LHCN-M2 (cell line): ENCODE measurements at regions not wholly inside any gene's neighbourhood (a gene's known extent, or its start where the extent isn't known, plus 50 kb on each side); places are given as distances from the start of the nearest gene placed in this dataset.

Experiments used
- DNase-seq: peaks from one replicate; pipeline ENCODE4 v3.0.0-alpha.2; 2012; ENCODE audit warnings: low read depth

DNA sequence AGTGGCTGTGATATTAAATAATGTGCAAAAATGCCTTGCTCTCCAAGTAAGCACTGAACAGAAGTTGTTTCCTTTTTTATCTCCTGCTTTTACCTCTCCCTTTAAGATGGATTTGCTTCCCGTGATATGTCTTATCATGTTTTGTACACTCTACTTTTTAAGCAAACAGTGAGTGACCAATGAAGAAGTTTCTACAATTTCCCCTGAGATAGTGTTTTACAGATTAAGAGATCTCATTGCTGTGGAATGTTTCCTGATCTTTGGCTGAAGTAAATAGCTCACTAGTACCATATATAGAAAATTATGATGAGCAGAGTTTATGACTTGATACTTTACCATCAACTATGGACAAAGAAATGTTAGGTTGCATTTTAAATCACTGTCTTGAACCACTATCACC is 184.8 kb upstream of the PDE3A start:
- DNase-seq, result no peak

DNA sequence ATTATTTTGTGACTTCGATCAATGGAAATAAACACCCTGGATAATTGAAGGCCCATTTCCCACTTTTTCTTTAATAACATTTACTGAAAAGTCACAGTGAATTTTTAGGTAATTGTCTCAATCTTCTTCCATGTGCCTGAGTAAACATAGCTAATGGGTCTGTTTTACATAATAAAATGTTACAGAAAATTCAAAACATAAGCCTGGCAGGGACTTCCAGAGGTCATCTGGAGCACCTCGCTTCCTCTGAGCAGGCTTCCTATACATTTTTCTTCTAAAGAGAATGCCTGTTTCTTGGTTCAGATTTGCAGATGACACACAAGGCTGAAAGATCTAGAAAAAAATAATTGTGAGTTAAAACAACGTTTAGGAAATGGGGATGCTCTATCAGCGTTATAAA is 183.8 kb upstream of the PDE3A start:
- no peak for DNase-seq

DNA sequence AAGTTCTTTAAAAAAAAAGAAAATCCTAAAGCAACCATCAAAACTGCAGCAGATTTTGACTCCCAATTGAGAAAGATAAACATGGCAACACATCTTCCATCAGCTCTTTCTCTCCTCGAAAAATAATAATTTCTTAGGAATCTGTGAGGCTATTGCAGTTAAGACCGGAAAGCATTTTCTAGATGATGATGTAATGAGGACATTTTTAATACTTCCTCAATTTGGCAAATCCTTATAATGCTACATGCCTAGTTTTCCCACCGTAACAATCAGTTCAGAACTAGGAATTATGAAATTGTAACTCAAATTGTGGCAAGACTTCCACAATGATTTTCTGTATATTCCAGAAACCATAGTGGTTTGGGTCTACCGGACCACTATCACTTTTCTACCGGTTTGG is 180.9 kb upstream of the PDE3A start:
- DNase-seq, result no peak

DNA sequence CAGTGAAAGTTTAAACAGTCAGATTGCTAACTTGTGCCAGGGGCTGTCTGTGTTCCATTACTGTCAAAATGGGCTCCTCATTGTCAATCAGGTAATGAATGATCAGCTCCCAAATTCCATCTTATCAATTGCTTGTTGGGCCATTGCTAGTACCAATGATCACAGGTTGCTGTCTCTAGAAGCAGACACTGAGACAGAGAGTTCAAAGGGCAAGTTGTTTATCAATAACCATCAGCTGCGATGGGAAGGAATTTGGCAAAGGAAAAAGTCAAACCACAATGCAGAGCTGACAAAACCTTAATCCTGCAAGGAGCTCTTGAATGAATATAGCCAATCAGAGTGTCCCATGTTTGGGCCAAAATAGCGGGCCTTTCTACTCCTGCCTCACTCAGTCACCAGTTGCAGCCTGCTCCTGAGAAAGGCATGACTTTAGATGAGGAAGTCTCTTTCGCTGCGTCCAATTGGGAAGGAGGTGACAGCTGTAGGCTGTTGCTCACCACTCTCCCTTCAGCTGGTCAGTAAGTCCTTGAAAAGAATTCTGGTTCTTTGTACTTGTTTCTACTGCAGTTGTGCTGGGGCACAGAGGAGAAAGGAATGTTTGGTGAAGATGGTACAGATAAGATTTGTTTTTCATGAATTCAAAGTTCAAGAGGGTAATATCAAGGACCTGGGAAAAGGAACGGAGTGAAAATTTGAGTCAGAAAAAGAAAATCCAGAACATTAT is 179.2 kb upstream of the PDE3A start:
- peak; percentile 2 for DNase-seq

DNA sequence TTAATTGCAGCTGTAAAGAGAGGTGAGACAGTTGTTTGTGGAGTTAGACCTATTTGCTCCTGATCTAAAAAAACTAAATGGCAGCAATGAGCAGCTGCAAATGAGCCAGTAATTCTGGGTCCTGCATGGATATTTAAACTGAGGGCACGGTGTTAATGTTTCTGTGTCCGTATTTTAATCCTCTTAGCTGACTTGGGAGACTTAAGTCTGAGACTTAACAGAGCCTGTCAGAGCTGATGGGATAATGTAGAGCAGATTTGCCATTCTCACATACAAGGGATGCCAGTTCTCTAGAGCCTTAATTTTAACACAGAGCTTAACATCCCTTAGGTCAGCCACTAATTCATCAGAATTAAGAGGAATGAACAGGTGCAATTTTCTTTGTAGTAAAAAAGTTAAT is 178.6 kb upstream of the PDE3A start:
- no peak for DNase-seq

DNA sequence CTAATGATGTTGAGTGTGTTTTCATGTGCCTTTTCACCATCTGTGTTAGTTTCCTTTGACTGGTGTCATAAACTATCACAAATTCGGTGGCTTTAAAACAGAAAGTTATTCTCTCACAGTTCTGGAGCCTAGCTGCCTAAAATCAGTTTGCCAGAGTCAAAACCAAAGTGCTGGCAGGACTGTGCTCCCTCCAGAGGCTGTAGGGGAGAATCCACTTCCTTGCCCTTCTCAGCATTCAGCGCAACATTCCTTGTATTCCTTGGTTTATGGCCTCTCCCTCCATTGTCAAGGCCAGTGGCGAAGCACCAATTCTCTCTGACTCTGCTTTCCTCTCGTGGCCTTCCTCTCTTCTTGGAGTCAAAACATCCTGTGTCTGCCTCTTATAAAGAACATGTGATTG is 174.2 kb upstream of the PDE3A start:
- peak; percentile 1 for DNase-seq

DNA sequence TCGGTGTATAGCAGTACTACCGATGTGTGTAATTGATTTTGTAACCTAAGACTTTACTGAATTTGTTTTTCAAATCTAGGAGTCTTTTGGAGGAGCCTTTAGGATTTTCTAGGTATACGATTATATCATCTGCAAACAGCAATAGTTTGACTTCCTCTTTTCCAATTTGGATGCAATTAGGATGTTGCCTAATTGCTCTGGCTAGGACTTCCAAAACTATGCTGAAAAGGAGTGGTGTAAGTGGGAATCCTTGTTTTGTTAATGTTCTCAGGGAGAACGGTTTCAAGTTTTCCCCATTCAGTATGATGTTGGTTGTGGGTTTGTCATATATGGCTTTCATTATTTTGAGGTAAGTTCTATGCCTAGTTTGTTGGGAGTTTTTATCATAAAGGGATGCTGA is 171.6 kb upstream of the PDE3A start:
- no peak for DNase-seq

DNA sequence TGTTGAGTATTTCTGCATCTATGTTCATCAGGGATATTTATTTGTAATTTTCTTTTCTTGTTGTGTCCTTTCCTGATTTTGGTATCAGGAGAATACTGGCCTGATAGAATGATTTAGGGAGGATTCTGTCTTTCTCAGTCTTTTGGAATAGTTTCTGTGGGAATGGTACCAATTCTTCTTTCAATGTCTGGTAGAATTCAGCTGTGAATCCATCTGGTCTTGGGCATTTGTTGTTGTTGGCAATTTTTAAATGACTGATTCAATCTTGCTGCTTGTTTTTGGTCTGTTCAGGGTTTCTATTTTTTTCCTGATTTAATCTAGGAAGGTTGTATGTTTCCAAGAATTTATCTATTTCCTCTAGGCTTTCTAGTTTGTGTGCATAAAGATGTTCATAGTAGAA is 170.9 kb upstream of the PDE3A start:
- DNase-seq, result no peak

DNA sequence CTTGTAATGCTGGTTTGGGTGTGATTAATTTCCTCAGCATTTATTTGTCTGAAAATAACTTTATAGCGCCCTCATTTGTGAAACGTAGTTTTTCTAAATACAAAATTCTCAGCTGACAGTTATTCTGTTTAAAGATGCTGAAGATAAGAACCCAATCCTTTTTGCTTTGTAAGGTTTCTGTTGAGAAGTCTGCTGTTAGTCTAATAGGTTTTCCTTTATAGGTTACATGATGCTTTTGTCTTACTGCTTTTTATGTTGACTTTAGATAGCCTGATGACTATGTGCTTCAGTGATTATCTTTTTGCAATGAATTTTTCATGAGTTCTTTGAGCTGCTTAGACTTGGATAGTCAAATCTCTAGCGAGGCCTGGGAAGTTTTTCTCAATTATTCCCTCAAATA is 168.6 kb upstream of the PDE3A start:
- no peak for DNase-seq

DNA sequence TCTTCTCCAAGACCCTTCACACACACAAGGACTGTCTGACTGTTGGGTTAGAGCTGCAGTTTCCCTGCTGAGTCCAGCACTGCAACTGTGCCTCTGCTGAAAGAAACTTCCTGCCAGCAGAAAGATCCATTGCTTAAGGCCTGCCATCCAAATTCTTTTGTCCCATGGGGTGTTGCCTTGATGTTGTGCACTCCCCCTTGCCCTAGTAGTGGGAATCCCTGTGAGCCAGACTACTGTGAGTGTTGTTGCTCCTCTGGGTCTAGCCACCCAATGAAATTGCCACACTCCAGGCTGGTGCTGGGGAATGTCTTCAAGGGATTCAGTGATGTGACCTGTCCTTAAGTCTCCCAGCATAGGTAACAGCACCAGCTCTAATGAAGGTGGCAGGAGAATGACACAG is 166.6 kb upstream of the PDE3A start:
- DNase-seq, result no peak

DNA sequence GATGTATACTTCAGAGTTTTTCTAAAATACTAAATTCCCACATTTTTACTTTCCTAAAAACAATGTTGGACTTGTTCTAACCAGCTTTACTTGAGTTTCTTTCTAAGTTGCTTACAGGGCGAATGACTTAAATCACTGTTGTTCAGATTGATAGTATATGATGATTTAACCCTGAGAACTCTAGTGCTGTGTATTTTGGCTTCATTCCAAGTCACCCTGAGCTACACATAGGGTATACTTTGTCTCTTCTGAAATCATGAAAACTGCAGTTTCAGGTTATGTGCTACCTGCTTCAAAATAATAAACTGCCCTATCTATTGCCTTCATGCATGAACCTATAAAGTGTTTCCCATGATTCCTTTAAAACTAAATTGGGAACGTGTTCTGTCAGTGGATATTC is 162.5 kb upstream of the PDE3A start:
- no peak for DNase-seq

DNA sequence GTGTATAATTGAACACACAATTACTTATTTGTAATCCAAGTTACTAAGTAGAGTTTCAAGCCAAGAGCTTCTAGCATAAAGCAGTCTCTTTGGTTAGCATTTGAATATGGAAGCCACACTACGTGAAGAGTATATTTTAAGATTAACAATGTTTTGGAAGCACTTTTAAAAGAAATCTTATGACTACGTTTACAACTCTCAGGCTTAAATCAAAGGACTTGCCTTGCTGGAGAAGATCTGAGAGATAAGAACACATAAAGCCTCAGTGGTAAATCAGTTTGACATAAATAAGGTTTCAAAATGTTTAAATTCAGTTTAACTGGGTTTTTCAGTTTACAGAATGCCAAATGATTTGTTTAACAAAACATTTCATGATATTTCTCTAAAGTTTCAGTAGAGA is 161.9 kb upstream of the PDE3A start:
- DNase-seq, result no peak

DNA sequence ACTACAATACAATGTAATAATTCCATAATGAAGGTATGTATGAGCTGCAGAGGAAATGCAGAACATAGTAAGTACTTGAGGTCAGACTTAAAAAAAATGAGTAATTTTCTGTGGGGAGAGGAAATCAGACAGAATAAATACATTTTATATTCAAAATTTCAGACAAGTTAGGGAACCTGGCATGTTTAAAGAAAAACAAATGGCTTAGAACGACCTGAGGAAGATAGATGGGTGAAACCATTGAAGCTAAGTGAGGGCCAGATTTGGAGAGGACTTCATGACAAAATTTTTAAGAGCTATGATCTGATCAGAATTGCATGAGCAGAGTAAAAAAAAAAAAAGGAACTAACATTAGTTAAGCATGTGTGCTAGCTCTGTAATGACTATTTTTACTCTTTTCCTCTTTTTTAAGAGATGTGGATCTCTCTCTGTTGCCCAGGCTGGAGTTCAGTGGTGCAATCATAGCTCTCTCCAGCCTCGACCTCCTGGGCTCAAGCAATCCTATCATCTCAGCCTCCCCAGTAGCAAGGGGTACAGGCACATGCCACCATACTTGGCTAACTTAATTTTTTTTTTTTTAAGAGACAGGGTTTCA is 157.6 kb upstream of the PDE3A start:
- DNase-seq, result no peak

DNA sequence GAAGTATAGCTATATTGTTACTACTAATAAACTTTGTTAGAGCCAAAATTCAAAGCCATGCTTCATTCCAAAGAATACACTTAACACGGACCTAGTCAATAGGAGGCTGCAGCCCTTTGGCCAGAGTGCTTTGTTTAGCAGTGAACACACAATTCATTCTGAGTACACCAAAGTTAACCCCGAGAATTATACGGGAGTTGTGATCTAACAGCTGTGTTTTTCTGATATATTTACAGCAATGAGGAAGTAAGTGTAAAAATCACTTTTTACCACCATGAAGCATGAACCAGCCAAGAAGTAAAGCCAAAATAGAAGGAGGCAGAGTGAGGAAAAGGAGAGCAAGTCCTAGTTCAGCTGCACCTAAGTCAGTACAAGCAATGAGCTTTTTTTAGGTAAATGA is 156.8 kb upstream of the PDE3A start:
- no peak for DNase-seq

DNA sequence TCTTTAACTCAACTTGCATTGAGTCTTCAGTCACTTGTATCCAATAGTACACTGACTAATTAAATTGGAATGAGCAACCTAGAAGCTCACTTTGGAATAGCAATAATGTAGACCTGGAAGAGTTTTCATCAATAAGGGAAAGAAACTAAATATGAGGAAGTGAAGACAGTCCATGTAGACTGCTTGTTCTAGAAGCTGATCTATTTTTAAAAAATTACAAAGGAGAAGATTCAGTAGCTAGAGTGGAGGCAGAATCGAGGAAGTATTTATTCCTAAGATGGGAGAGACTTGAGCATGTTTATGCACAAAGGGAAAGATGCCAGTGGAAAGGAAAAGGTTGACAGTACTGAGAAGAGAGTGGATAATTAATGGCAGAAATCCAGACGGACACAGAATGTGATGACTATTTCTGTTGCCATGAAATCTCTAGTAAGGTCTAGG is 156.3 kb upstream of the PDE3A start:
- no peak for DNase-seq

DNA sequence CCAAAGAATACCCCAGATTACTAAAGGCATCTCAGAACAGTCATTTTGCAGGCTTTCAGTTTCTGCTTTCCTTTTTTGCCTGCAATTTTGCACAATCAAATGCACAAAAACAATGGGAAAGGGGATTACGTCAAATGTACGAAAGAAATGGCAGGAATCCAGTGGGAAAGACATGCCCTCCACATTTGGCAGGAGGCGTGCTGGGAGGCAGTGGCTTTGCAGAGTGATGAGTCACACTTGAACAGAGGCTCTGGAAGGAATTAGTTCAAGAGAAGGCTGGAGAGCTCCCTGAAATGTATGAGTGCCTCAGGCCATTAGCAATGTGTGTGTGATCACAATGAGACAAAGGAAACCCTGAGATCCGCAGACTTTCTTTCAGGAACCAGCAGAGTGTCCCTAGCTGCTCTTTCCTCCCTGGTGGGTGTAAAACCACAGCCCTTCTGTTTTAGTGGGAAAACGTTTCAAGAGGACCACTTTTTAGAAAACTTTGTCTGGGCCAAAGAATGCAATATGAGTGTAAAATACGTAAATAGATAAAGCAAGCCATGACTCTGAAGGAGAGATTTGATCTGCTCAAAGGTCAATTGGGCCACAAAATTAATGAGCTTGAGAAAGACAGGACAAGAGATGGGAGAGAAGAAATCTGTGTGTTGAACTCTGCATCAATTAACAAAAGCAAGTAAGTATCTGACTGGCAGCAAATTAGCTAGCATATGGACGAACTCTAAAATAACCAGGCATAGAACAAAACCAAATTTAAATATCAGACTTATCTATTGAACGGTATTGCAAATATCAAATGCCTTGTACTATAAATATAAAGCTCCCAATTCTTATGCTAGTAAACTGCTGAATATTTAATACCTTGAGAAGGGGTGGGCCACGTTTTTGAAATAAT is 155.4 kb upstream of the PDE3A start:
- peak; percentile 83 for DNase-seq

DNA sequence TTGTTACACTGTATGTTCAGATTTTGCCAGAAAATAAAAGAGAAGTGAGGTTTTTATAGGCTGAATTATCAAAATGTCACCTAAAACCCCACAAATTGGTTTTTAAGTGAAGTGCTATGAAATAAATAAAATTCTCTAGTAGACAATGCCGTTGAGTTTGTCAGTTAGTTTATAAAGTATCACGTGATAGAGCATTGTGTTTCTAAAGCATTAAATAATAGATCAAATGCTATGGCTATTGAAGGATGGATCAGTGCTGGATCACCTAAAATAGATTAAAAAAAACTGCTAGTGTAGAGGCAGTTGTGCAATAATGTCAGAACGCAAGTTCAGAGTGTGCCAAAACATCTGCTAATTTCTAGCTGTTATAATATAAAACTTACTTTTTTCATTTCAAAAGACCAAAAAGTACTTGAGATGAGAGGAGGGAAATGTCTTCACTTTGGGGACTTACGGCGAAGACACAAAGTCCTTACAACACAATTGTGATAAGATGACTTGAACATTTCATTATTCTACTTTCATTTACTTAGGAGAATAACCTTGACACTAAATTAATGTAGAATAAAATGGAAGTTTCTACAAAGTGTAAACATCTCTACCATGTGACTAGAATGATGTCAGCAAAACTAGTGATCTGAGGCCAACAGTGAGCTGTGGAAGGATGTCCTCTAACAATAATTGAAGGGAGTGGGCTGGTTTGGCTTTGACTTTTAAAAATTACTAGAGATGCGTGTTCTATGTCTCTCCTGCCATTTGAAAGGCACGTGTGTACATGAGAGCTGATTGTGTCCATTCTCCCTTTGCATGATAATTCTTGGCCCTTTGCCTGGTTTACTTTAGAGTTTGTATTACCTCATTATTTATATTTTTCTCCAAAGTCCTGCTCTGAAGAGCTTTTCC is 154.4 kb upstream of the PDE3A start:
- DNase-seq, result no peak

DNA sequence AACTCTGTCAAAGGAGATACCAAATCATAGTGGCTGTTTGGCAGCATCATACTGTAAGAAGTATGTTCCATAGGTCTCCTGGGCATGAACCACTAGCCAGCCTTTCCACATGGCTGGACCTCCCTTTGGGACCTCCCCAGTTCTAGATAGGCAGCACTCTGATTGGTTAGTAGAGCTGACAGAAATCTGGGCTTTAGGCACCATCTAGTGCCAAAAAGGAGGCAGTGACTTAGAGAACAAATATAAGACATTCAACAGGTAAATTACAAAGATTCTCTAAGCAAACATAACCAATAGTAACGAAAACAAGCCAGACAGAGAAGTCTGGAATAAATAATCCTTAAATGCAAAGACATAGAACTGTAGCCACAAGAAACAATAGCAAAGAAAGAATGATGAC is 148.0 kb upstream of the PDE3A start:
- peak; percentile 19 for DNase-seq

DNA sequence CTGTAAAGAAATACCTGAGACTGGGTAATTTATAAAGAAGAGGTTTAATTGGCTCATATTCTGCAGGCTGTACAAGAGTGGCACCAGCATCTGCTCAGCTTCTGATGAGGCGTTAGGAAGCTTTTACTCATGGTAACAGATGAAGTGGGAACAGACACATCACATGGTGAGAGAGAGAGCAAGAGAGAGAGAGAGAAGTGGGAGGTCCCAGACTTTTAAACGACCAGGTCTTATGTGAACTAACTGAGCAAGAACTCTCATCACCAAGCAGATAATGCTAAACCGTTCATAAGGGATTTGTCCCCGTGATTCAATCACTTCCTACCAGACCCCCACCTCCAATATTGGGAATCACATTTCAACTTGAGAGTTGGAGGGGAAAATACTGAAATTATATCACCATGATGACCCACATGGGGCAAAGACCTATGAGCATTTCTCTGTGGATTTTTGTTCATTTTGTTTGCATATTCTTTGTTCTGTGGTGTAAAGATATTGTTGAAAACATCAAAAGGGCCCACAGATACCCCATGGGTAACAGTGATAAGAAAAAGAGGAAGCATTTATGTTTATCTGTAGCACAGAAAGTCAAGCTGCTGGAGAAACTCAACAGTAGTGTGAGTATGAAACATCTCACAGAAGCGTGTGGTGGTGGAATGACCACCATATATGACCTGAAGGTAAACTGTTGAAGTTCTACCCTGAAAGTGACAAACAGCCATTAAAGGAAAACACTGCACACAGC is 135.2 kb upstream of the PDE3A start:
- DNase-seq, result no peak

DNA sequence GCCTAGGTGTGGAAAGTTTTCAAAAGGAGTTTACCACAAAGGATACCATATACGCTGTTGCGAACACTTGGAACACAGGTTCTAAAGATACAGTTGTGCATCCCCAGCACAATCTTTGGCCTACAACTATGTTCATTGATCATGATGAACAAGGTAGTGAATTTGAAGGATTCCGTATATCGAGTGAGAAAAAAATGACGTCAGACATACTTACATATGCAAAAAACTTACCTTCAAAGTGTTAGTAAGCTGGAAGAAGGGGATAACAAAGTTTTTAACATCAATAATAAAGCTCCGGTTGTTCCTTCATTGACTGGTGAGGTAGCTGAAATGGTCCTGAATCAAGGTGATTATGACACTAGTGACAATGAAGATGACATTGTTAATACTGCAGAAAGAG is 133.9 kb upstream of the PDE3A start:
- no peak for DNase-seq

DNA sequence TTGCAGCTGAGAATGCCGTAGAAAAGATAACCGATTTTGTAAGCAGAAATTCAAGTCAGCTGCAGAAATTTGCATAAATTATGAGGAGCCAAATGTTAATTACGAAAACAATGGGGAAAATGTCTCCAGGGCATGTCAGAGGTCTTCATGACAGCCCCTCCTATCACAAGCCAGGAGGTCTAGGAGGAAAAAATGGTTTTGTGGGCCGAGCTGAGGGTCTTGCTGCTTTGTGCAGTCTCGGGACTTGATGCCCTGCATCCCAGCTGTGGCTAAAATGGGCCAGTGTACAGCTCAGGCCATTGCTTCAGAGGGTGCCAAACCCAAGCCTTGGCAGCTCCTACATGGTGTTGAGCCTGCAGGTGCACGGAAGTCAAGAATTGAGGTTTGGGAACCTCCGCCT is 131.2 kb upstream of the PDE3A start:
- DNase-seq, result no peak
